Gastrocnemius medialis (tissue), 4 donors: ENCODE measurements at regions not wholly inside any gene's neighbourhood (a gene's known extent, or its start where the extent isn't known, plus 50 kb on each side); places are given as distances from the start of the nearest gene placed in this dataset.

ENCODE experiments used
- CTCF ChIP-seq, 5 experiments: fragments of 450-650 bp in 3 of 5; fragments of 200-600 bp in 2 of 5; sonication (generic) in 2 of 5; IDR thresholded peaks in 4 of 5; conservative IDR thresholded peaks in 1 of 5; 1 replicate in 4 of 5; 2 replicates in 1 of 5; pipeline ENCODE4 v1.5.1; 2016 to 2019; ENCODE audit warnings: antibody characterized with exemption in 5 of 5, mild to moderate bottlenecking in 3 of 5, moderate library complexity in 3 of 5
- POLR2A ChIP-seq, 2 donors: fragments of 450-650 bp; IDR thresholded peaks; one replicate each; pipeline ENCODE4 v1.6.1; 2017; ENCODE audit warnings: antibody characterized with exemption in 2 of 2, mild to moderate bottlenecking in 2 of 2, moderate library complexity in 2 of 2

- TF ChIP-seq CTCF (IDR thresholded peaks at IDR 0.05 in 4 of 5, conservative IDR thresholded peaks at IDR 0.05 in 1 of 5): no peak
- no peak for TF ChIP-seq POLR2A (IDR thresholded peaks at IDR 0.05)
Observed at GRCh38 chr7:96426027-96426426, 104.1 kb upstream of the SLC25A13 start.
